Transverse colon (tissue), 4 donors: ENCODE measurements at regions not wholly inside any gene's neighbourhood (a gene's known extent, or its start where the extent isn't known, plus 50 kb on each side); places are given as distances from the start of the nearest gene placed in this dataset.

Experiments used
- DNase-seq: peaks from one replicate; pipeline ENCODE4 v3.0.0-alpha.2; 2019
- H3K27ac ChIP-seq, 4 donors: fragments of 200-600 bp; sonication (generic); 2 replicates each; pipeline ENCODE4 v1.5.1; 2016 to 2018; ENCODE audit warnings: inconsistent platforms in 4 of 4
- H3K27me3 ChIP-seq: fragments of 200-600 bp; sonication (generic); 2 replicates; pipeline ENCODE4 v1.5.1; 2017; ENCODE audit warnings: inconsistent platforms
- H3K36me3 ChIP-seq, 4 donors: fragments of 200-600 bp; sonication (generic); 2 replicates each; pipeline ENCODE4 v1.5.1; 2017 to 2019; ENCODE audit warnings: inconsistent platforms in 4 of 4
- H3K4me1 ChIP-seq, 4 donors: fragments of 200-600 bp; sonication (generic); 2 replicates each; pipeline ENCODE4 v1.5.1; 2017 to 2020; ENCODE audit warnings: inconsistent platforms in 4 of 4
- H3K4me3 ChIP-seq, 4 donors: fragments of 200-600 bp; sonication (generic); 1 replicate in 1 of 4; 2 replicates in 3 of 4; pipeline versions ENCODE4 v1.5.1 to v1.6.1; 2017 to 2019; ENCODE audit warnings: inconsistent platforms in 4 of 4
- H3K9me3 ChIP-seq, 2 donors: fragments of 200-600 bp; sonication (generic); 2 replicates each; pipeline ENCODE4 v1.5.1; 2017 to 2019; ENCODE audit warnings: inconsistent platforms in 2 of 2
- CTCF ChIP-seq, 5 experiments: fragments of 200-600 bp in 3 of 5; fragments of 450-650 bp in 2 of 5; sonication (generic) in 3 of 5; IDR thresholded peaks; 1 replicate in 2 of 5; 2 replicates in 3 of 5; pipeline ENCODE4 v1.5.1; 2016 to 2017; ENCODE audit warnings: antibody characterized with exemption in 5 of 5, inconsistent platforms in 3 of 5, mild to moderate bottlenecking in 2 of 5, moderate library complexity in 1 of 5
- EP300 ChIP-seq: sonication (generic); formaldehyde crosslinking; IDR thresholded peaks from one replicate; pipeline ENCODE4 v1.6.1; 2017; ENCODE audit warnings: antibody characterized with exemption, low read depth
- POLR2A ChIP-seq: fragments of 450-650 bp; IDR thresholded peaks from one replicate; pipeline ENCODE4 v1.6.1; 2016; ENCODE audit warnings: antibody characterized with exemption, mild to moderate bottlenecking, moderate library complexity
- POLR2AphosphoS5 ChIP-seq, 3 donors: sonication (generic); formaldehyde crosslinking; IDR thresholded peaks; one replicate each; pipeline ENCODE4 v1.6.1; 2016; ENCODE audit warnings: antibody characterized with exemption in 3 of 3
- WGBS, 2 donors: methylation state at CpG; one replicate each; pipeline ENCODE4 v1.1.5; 2018; ENCODE audit warnings: low coverage in 1 of 2; 5-methylcytosine and 5-hydroxymethylcytosine counted together
- in situ Hi-C, 4 donors: fragments of 200-750 bp; cut with MboI; loops; one replicate each; pipeline versions ENCODE4 v1.15.0 to v1.15.1; 2017; ENCODE audit warnings: low sequenced_read_pairs in 3 of 4, low pct_ligation_motif_present in 1 of 4, low pct_unique_long_range_greater_than_20kb in 1 of 4
- intact Hi-C: fragments of 100-400 bp; cut with DNase I; formaldehyde crosslinking; loops from one replicate; pipeline ENCODE4 v1.15.1; 2023; ENCODE audit warnings: low total_unique reads

GRCh38 chr16:76970087-76970744 is 220.8 kb upstream of the MON1B start:
- H3K4me3 ChIP-seq: no peak overlapping the region
- intact Hi-C loops: loop anchor here (2.0 kb wide), 1 partner anchor 51 kb away; no protein-coding TSS in a partner anchor
- H3K36me3 ChIP-seq: no peaks in the 10 kb centered on the region
- no peaks in the 10 kb centered on the region for H3K9me3 ChIP-seq
- no peak overlapping the region for H3K27ac ChIP-seq
- in situ Hi-C loops: no loop called here
- no peaks in the 10 kb centered on the region for H3K4me1 ChIP-seq
- 73 to 86% methylated on average over 4 to 5 of the region's 5 CpGs for WGBS, 2 donors
- TF ChIP-seq CTCF (IDR thresholded peaks at IDR 0.05) (no peak), POLR2A (no peak), POLR2AphosphoS5 (IDR thresholded peaks at IDR 0.05) (no peak)
- DNase-seq: no peak
- no peaks in the 10 kb centered on the region for H3K27me3 ChIP-seq

GRCh38 chr16:76970745-76971099 is 220.3 kb upstream of the MON1B start:
- DNase-seq: no peak
- no peak for TF ChIP-seq EP300
- no peak for TF ChIP-seq CTCF (IDR thresholded peaks at IDR 0.05)
- TF ChIP-seq POLR2A: no peak
- no peak for TF ChIP-seq POLR2AphosphoS5 (IDR thresholded peaks at IDR 0.05)
- WGBS, 2 donors: 25 to 35% methylated on average over 1 of the region's 1 CpG
- intact Hi-C loops: loop anchor here (2.0 kb wide), 1 partner anchor 52 kb away; no protein-coding TSS in a partner anchor
- Histone ChIP-seq H3K27ac (no peak overlapping the region), H3K4me1 (no peaks in the 10 kb centered on the region), H3K4me3 (no peak overlapping the region), H3K9me3 (no peaks in the 10 kb centered on the region), H3K27me3 (no peaks in the 10 kb centered on the region), H3K36me3 (no peaks in the 10 kb centered on the region)
- in situ Hi-C loops: no loop called here

- Histone ChIP-seq H3K36me3 (no peaks in the 10 kb centered on the region), H3K4me1 (no peaks in the 10 kb centered on the region), H3K27me3 (no peaks in the 10 kb centered on the region), H3K9me3 (no peaks in the 10 kb centered on the region), H3K4me3 (no peak overlapping the region), H3K27ac (no peak overlapping the region)
- intact Hi-C loops: no loop called here
- 52 to 67% methylated on average over 1 to 3 of the region's 3 CpGs for WGBS, 2 donors
- in situ Hi-C loops: no loop called here
- no peak for DNase-seq
- TF ChIP-seq CTCF (IDR thresholded peaks at IDR 0.05) (no peak), POLR2AphosphoS5 (IDR thresholded peaks at IDR 0.05) (no peak), POLR2A (no peak)
These were observed 214.9 kb upstream of the MON1B start for GRCh38 chr16:76976101-76976500.

- no peak for TF ChIP-seq POLR2A
- TF ChIP-seq EP300: no peak
- no peak for TF ChIP-seq POLR2AphosphoS5 (IDR thresholded peaks at IDR 0.05)
- TF ChIP-seq CTCF (IDR thresholded peaks at IDR 0.05): no peak
- 78 to 86% methylated on average over 2 of the region's 2 CpGs for WGBS, 2 donors
- no peak for DNase-seq
- Histone ChIP-seq H3K27me3 (no peaks in the 10 kb centered on the region), H3K9me3 (no peaks in the 10 kb centered on the region), H3K4me3 (no peak overlapping the region), H3K27ac (no peak overlapping the region), H3K36me3 (no peaks in the 10 kb centered on the region), H3K4me1 (no peaks in the 10 kb centered on the region)
- in situ Hi-C loops: no loop called here
- intact Hi-C loops: no loop called here
These were observed 214.2 kb upstream of the MON1B start for GRCh38 chr16:76976756-76977155.
